Activated CD4-positive, alpha-beta T cell treated with anti-CD3 and anti-CD28 coated beads for 4 hours (primary cell): ENCODE measurements at regions not wholly inside any gene's neighbourhood (a gene's known extent, or its start where the extent isn't known, plus 50 kb on each side); places are given as distances from the start of the nearest gene placed in this dataset.
"Not testable (repeated sequence)": the region's sequence is repeated elsewhere in the genome, so short reads cannot be mapped to it uniquely, and the experiment has no call there.

Experiments
- DNase-seq, 2 donors: peaks; one replicate each; pipeline ENCODE4 v3.0.0-alpha.2; 2020

- DNase-seq, result no peak
Observed at GRCh38 chr3:193909387-193909786, 226.6 kb upstream of the HES1 start.

GRCh38 chr3:193910310-193910709, 225.6 kb upstream of the HES1 start:
- no peak for DNase-seq

GRCh38 chr3:193910886-193911738, 224.8 kb upstream of the HES1 start:
- no peak for DNase-seq

- no peak for DNase-seq
Observed at GRCh38 chr3:193911784-193912340, 224.1 kb upstream of the HES1 start.

GRCh38 chr3:193912621-193913178, 223.2 kb upstream of the HES1 start:
- DNase-seq, result no peak

GRCh38 chr3:193914602-193915001, 221.3 kb upstream of the HES1 start:
- DNase-seq, result no peak

- DNase-seq, result no peak
Observed at GRCh38 chr3:193915099-193915498, 220.8 kb upstream of the HES1 start.

GRCh38 chr3:193915613-193916012, 220.3 kb upstream of the HES1 start:
- no peak for DNase-seq

GRCh38 chr3:193917158-193917557, 218.8 kb upstream of the HES1 start:
- no peak for DNase-seq

GRCh38 chr3:193921465-193921864, 214.5 kb upstream of the HES1 start:
- DNase-seq, result no peak

DNA sequence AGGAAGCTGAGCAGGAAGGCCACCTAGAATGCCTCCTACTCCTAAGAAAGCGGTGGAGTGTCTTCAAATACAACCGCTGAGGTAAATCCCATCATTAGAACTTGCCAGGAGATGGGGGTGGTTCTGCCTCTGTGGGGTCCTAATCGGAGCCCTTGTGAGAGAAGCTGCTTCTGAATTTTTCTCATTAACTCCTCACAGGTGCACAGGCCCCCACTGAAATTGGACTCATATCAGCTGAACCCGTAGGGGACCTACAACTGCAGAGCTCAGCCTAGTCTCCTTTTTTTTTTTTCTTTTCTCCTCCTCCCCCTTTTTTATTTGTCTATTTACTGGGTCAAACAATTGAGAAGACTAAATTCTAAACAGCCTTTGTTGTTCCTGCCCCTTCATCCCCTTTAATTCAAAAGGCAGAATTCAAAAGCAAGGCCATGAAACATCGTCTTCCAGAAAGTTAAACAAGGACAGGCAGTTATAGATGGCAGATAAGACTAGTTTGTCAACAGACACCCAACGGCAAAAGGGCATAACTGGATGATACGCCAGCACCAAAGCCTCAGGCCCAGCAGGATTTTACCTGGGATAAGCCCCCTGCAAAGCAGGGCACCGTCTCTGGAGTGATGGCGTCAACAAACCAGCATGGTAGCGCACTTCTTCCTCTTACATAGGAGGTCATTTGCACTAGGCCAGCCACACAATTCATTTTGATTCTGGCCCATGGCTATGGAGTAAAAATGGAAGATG, 213.7 kb upstream of the HES1 start:
- DNase-seq, result no peak

DNA sequence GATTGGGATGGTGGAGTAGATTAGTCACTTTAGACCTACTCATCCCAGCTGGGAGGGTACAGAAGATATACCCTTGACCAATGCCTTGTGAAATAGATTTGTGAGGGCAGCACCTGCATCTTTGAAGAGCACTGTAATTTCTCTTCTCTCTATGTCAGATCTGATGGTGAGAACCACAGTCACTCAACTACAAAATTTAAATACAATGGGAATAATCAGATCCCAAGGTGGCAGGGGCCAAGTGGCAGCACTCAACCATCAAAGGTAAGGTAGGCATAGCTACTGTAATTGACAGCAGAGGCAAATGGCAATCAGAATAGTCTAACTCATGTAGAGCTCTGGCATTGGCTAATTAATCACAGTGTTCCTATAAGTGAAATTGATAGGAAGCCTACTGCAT, 212.0 kb upstream of the HES1 start:
- DNase-seq, result not testable (repeated sequence)

- not testable (repeated sequence) for DNase-seq
Observed at GRCh38 chr3:193926071-193926470, 209.9 kb upstream of the HES1 start.

- not testable (repeated sequence) for DNase-seq
Observed at GRCh38 chr3:193927413-193928206, 208.3 kb upstream of the HES1 start.

DNA sequence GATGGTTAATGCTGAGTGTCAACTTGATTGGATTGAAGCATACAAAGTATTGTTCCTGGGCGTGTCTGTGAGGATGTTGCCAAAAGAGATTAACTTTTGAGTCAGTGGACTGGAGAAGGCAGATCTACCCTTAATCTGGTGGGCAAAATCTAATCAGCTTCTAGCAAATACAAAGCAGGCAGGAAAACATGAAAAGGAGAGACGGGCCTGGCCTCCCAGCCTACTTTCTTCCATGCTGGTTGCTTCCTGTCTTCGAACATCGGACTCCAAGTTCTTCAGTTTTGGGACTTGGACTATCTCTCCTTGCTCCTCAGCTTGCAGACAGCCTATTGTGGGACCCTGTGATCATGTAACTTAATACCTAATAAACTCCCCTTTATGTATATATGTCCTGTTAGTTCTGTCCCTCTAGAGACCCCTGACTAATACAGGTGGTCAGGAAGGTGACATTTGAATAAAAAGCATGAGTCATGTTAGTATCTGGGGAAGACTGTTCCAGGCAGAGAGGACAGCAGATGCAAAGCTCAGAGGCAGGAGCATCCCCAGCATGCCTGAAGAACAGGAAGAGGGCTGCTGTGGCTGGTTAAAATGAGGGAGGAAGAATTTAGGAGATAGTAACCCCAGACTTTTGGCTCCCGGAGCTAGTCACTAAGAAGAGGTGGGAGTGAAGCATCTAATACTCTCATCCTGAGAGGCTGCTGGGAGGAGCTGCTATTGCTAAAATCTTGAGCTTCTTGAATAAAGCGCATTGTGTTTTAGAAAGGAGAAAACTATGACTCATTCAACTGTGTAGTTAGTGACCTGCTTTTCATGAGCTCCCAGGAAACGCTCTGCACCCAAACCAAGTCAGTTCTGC, 207.4 kb upstream of the HES1 start:
- DNase-seq, result no peak

- DNase-seq, result no peak
Observed at GRCh38 chr3:193929373-193929772, 206.6 kb upstream of the HES1 start.

GRCh38 chr3:193929921-193930646, 205.9 kb upstream of the HES1 start:
- no peak for DNase-seq

DNA sequence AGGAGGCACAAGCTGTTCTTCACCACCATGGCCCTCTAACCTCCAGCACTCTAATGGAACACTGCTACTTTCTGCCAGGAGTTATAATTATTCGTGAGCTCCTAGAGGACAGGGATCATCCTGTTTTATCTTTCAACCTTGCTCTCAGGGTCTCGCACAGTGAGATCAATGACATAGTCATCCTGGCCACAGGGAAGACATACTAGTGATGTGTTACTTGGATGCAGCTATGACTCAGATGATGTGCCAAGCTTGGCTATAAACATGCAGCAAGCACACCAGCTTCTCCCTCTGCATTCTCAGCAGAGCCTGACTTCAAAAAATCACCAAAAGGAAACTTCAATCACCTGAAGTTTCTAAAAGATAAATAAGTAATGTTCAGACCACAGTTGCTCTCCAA, 203.8 kb upstream of the HES1 start:
- no peak for DNase-seq

- DNase-seq, result no peak
Observed at GRCh38 chr3:193932576-193932975, 203.4 kb upstream of the HES1 start.

GRCh38 chr3:193933451-193933850, 202.5 kb upstream of the HES1 start:
- no peak for DNase-seq

- DNase-seq, result no peak
Observed at GRCh38 chr3:193935916-193936315, 200.0 kb upstream of the HES1 start.
